ENCODE measurements at regions not wholly inside any gene's neighbourhood (a gene's known extent, or its start where the extent isn't known, plus 50 kb on each side); places are given as distances from the start of the nearest gene placed in this dataset.

DNA sequence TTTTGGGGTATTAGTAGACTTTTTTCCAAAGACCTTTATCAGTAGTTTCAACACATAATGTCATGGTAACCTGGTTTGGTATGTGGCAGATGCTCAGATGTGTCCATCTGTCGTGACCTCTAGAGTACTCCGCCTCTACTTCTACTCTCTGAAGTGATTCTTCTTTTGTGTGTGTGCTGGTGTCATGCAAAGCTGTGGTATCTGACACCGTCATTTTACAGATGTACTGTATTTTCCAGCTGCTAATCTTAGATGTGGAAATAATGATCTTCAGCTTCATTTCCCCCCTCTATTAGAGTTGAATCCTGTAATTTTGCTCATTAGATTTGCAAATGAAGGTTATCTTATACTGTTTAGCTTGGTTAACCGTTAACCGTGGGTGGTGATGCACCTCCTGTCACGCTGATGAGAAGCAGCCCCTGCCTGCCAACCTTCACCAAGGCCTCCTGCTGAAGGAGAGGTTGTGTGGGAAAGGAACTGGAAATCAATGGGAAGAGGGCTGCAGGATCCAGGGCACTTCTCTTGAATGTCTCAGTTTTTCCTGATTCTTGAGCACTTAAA is 222.4 kb upstream of the AMIGO2 start:
- no peak for TF ChIP-seq TAF1 (IDR thresholded peaks at IDR 0.05; ENCODE audit: borderline replicate concordance, insufficient read depth, low read length)
- no peak for TF ChIP-seq FOXP2 (optimal IDR thresholded peaks at IDR 0.05; ENCODE audit: borderline replicate concordance, extremely low read depth, extremely low read length, insufficient read depth)

DNA sequence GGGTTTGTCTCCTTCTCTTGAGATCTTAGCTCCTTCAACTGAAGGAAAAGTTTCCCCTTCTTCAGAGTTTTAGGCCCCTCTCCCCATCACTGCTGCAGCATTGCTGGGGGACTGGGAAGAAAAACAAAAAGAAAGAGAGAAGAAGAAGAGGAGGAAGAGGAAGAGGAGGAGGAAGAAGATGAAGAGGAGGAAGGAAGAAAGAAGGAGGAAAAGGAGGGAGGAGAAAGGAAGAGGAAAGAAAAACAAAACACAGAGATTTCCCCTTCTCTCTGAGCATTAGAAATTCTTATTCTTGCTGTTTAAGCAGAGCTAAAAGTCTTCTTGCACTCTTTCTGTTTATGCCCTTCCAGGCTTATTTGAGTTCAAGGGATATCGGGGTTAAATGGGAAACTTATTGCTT is 219.8 kb upstream of the AMIGO2 start:
- TF ChIP-seq, protein P1, sequence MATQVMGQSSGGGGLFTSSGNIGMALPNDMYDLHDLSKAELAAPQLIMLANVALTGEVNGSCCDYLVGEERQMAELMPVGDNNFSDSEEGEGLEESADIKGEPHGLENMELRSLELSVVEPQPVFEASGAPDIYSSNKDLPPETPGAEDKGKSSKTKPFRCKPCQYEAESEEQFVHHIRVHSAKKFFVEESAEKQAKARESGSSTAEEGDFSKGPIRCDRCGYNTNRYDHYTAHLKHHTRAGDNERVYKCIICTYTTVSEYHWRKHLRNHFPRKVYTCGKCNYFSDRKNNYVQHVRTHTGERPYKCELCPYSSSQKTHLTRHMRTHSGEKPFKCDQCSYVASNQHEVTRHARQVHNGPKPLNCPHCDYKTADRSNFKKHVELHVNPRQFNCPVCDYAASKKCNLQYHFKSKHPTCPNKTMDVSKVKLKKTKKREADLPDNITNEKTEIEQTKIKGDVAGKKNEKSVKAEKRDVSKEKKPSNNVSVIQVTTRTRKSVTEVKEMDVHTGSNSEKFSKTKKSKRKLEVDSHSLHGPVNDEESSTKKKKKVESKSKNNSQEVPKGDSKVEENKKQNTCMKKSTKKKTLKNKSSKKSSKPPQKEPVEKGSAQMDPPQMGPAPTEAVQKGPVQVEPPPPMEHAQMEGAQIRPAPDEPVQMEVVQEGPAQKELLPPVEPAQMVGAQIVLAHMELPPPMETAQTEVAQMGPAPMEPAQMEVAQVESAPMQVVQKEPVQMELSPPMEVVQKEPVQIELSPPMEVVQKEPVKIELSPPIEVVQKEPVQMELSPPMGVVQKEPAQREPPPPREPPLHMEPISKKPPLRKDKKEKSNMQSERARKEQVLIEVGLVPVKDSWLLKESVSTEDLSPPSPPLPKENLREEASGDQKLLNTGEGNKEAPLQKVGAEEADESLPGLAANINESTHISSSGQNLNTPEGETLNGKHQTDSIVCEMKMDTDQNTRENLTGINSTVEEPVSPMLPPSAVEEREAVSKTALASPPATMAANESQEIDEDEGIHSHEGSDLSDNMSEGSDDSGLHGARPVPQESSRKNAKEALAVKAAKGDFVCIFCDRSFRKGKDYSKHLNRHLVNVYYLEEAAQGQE (IDR thresholded peaks at IDR 0.05; ENCODE audit: insufficient read depth in 1 of 2, low read depth in 2 of 2, low read length in 2 of 2) = no peak
- no peak for TF ChIP-seq POLR2AphosphoS5 (IDR thresholded peaks at IDR 0.05; ENCODE audit: low read depth, low read length)

DNA sequence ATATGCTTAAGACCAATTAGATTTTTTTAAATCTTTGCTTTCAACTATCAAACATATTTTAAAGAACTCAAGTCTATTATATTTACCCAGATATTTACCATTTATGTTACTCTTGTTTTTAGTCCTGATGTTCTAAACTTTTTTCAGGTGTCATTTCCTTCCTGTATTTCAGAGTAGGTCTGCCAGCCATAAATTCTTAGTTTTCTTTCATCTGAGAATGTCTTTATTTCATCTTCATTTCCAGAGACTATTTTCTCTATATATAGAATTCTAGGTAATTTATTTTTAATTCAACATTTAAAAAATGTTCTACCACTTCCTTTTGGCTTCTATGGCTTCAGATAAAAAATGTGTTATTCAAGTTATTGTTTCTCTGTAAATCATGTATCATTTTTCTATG is 218.2 kb upstream of the AMIGO2 start:
- TF ChIP-seq SIN3A (IDR thresholded peaks at IDR 0.05; ENCODE audit: borderline replicate concordance, insufficient read depth, low read length) (no peak), TAF1 (IDR thresholded peaks at IDR 0.05; ENCODE audit: borderline replicate concordance, insufficient read depth, low read length) (no peak), FOXP2 (optimal IDR thresholded peaks at IDR 0.05; ENCODE audit: borderline replicate concordance, extremely low read depth, extremely low read length, insufficient read depth) (no peak), POLR2AphosphoS5 (IDR thresholded peaks at IDR 0.05; ENCODE audit: low read depth, low read length) (no peak)
- TF ChIP-seq, protein P1 (IDR thresholded peaks at IDR 0.05; ENCODE audit: insufficient read depth in 1 of 2, low read depth in 2 of 2, low read length in 2 of 2) = no peak

DNA sequence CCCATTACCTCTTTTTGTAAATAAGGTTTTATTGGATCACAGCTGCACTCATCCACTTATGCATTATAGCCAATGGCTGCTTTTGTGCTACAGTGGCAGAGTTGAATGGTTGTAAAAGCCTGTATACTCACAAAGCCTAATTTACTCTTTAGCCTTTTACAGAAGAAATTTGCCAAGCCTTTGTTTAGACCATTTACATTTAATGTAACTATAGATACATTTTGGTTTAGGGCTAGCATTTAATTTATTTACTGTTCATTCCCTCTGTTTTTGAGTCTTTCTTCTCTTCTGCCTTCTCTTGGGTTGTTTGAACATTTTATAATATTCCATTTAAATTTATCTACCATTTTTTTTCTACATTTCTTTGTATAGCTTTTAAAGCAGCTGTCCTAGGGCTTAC is 217.1 kb upstream of the AMIGO2 start:
- TF ChIP-seq POLR2AphosphoS5 (IDR thresholded peaks at IDR 0.05; ENCODE audit: low read depth, low read length) (no peak), TAF1 (IDR thresholded peaks at IDR 0.05; ENCODE audit: borderline replicate concordance, insufficient read depth, low read length) (no peak), SIN3A (IDR thresholded peaks at IDR 0.05; ENCODE audit: borderline replicate concordance, insufficient read depth, low read length) (no peak), FOXP2 (optimal IDR thresholded peaks at IDR 0.05; ENCODE audit: borderline replicate concordance, extremely low read depth, extremely low read length, insufficient read depth) (no peak)
- TF ChIP-seq, protein P1 (IDR thresholded peaks at IDR 0.05; ENCODE audit: insufficient read depth in 1 of 2, low read depth in 2 of 2, low read length in 2 of 2) = no peak

DNA sequence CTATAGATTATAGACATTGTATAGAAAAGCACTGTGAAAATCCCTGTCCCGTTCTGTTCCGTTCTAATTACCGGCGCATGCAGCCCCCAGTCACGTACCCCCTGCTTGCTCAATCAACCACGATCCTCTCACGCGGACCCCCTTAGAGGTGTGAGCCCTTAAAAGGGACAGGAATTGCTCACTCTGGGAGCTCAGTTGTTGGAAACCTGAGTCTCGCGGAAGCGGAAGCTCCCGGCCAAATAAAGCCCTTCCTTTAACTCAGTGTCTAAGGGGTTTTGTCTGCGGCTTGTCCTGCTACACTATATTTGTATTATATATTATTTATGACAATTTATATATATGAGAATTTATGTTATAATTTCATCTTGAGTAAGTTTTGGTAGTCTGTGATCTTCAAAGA is 213.6 kb upstream of the AMIGO2 start:
- no peak for TF ChIP-seq POLR2AphosphoS5 (IDR thresholded peaks at IDR 0.05; ENCODE audit: low read depth, low read length)
- TF ChIP-seq TAF1 (IDR thresholded peaks at IDR 0.05; ENCODE audit: borderline replicate concordance, insufficient read depth, low read length) = no peak
- TF ChIP-seq, protein P1 (IDR thresholded peaks at IDR 0.05; ENCODE audit: insufficient read depth in 1 of 2, low read depth in 2 of 2, low read length in 2 of 2) = no peak
- TF ChIP-seq FOXP2 (optimal IDR thresholded peaks at IDR 0.05; ENCODE audit: borderline replicate concordance, extremely low read depth, extremely low read length, insufficient read depth) = no peak
- no peak for TF ChIP-seq SIN3A (IDR thresholded peaks at IDR 0.05; ENCODE audit: borderline replicate concordance, insufficient read depth, low read length)
